ENCODE measurements at regions not wholly inside any gene's neighbourhood (a gene's known extent, or its start where the extent isn't known, plus 50 kb on each side); places are given as distances from the start of the nearest gene placed in this dataset.
A peak's percentile ranks its signal among the peaks of the same experiment; 100 is the strongest.

DNA sequence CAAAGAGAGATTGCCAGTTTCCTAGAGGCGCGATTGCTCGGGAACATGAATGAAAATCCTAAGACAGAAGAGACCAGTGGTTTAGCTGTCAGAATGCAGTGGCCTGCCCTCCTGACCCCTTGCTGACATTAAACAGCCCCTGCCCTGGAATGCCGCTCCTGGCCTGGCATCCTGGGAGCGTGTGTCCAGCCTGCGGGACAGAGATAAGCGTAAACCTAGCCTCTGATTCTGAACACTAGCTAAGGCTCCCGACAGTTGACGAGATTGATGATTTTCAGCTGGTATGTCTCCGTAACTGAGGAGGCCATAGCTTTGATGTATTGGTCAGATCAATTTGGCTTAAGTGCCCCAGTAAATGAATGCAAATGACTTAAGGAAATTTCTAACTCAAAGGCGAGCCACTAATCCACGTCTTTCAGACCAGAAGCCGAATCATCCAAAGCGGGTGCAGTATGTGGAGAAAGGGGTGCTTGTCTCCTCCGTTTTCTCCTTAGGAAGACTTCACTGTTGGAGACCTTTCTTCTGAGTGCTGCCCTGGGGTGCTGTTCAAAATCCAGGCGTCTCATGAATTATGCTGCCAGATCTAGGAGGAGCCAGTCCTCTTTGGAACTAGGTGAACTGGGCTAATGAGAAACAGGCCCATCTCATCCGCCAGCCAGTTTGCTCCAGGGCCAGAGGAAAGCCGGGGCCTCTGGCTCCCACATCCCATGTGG lies 142.5 kb upstream of the L3MBTL4 start:
- FAIRE-seq (no peak), DNase-seq (ENCODE audit: extremely low read depth in 1 of 4, low spot score in 3 of 4) (peak in 1 of 4 experiments; percentile 9), ATAC-seq (no peak)
- no TSS peak for BruUV-seq (replicated peaks)
- Histone ChIP-seq H3K9ac (ENCODE audit: insufficient read depth in 1 of 2, low read depth in 2 of 2, low read length in 2 of 2) (no peak overlapping the region), H3K4me2 (ENCODE audit: insufficient read depth, low read length) (no peak overlapping the region), H2AFZ (ENCODE audit: low read depth, low read length) (no peak overlapping the region), H3K79me2 (ENCODE audit: control insufficient read depth, insufficient read depth, low read length) (no peaks in the 10 kb centered on the region), H3K9me1 (ENCODE audit: control insufficient read depth, insufficient read depth, low read length) (no peaks in the 10 kb centered on the region), H3K36me3 (ENCODE audit: control insufficient read depth, insufficient read depth, low read length) (no peaks in the 10 kb centered on the region), H3K4me1 (replicated peaks in 1 of 2; ENCODE audit: control insufficient read depth in 2 of 2, insufficient read depth in 2 of 2, low read length in 2 of 2) (no peaks in the 10 kb centered on the region; a peak in 1 of 5 replicates), H3K27me3 (ENCODE audit: control insufficient read depth in 2 of 2, insufficient read depth in 2 of 2, low read length in 2 of 2) (peaks cover 9 to 14% of the 10 kb centered on the region in 2 experiments; a peak in 4 of 5 replicates), H4K20me1 (replicated peaks; ENCODE audit: control insufficient read depth, insufficient read depth, low read length) (peaks cover 5% of the 10 kb centered on the region; the same call in 1 of the 2 replicates), H3K9me3 (replicated peaks; ENCODE audit: control insufficient read depth, insufficient read depth, low read depth, low read length) (no peaks in the 10 kb centered on the region), H3K4me3 (no peak overlapping the region), H3K27ac (ENCODE audit: extremely low read depth, low read depth, low read length) (no peak overlapping the region)
- in situ Hi-C loops (cut with MboI) (no loop called here), intact Hi-C loops (cut with micrococcal nuclease) (no loop called here)
- ChIA-PET POLR2A (no interaction called here), CTCF (ENCODE audit: low intra/inter-chr PET ratio) (no interaction called here)
- WGBS (ENCODE audit: insufficient coverage, low coverage, missing lambda C conversion rate), result 2% methylated on average over 18 of the region's 18 CpGs
- TF ChIP-seq SIX5 (IDR thresholded peaks at IDR 0.05; ENCODE audit: borderline replicate concordance in 1 of 2, insufficient read depth in 1 of 2, low read depth in 1 of 2, low read length in 2 of 2) (no peak), ZKSCAN1 (IDR thresholded peaks at IDR 0.05; ENCODE audit: low read depth, low read length) (no peak), BHLHE40 (IDR thresholded peaks at IDR 0.05; ENCODE audit: low read length) (no peak), SMC3 (conservative IDR thresholded peaks at IDR 0.05; ENCODE audit: insufficient read depth, low read depth, low read length) (no peak), CBFA2T3 (IDR thresholded peaks at IDR 0.05) (peak; percentile 56), ARHGAP35 (IDR thresholded peaks at IDR 0.05; ENCODE audit: partially characterized antibody) (no peak), HNRNPUL1 (IDR thresholded peaks at IDR 0.05; ENCODE audit: low read length) (no peak), STAG1 (CRISPR knock-in tag; IDR thresholded peaks at IDR 0.05; ENCODE audit: borderline replicate concordance) (no peak), TEAD4 (IDR thresholded peaks at IDR 0.05; ENCODE audit: low read length) (peak; percentile 44; the same call in 1 of the 2 replicates), TEAD4 (CRISPR knock-in tag; IDR thresholded peaks at IDR 0.05; ENCODE audit: borderline replicate concordance) (no peak), SIN3B (IDR thresholded peaks at IDR 0.05; ENCODE audit: low read depth) (no peak), LEF1 (IDR thresholded peaks at IDR 0.05) (no peak), PCBP1 (IDR thresholded peaks at IDR 0.05; ENCODE audit: low read depth, low read length, poor library complexity, severe bottlenecking) (no peak), ZNF717 (CRISPR knock-in tag; IDR thresholded peaks at IDR 0.05) (no peak), CHD2 (IDR thresholded peaks at IDR 0.05; ENCODE audit: low read depth, low read length) (no peak), MXI1 (IDR thresholded peaks at IDR 0.05; ENCODE audit: low read depth, low read length) (no peak)
- TF ChIP-seq, protein P1, sequence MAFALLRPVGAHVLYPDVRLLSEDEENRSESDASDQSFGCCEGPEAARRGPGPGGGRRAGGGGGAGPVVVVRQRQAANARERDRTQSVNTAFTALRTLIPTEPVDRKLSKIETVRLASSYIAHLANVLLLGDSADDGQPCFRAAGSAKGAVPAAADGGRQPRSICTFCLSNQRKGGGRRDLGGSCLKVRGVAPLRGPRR (CRISPR knock-in tag; IDR thresholded peaks at IDR 0.05), result no peak
- TF ChIP-seq, protein P2, sequence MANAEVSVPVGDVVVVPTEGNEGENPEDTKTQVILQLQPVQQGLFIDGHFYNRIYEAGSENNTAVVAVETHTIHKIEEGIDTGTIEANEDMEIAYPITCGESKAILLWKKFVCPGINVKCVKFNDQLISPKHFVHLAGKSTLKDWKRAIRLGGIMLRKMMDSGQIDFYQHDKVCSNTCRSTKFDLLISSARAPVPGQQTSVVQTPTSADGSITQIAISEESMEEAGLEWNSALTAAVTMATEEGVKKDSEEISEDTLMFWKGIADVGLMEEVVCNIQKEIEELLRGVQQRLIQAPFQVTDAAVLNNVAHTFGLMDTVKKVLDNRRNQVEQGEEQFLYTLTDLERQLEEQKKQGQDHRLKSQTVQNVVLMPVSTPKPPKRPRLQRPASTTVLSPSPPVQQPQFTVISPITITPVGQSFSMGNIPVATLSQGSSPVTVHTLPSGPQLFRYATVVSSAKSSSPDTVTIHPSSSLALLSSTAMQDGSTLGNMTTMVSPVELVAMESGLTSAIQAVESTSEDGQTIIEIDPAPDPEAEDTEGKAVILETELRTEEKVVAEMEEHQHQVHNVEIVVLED (CRISPR knock-in tag; IDR thresholded peaks at IDR 0.05), result no peak
- TF ChIP-seq, protein P3, sequence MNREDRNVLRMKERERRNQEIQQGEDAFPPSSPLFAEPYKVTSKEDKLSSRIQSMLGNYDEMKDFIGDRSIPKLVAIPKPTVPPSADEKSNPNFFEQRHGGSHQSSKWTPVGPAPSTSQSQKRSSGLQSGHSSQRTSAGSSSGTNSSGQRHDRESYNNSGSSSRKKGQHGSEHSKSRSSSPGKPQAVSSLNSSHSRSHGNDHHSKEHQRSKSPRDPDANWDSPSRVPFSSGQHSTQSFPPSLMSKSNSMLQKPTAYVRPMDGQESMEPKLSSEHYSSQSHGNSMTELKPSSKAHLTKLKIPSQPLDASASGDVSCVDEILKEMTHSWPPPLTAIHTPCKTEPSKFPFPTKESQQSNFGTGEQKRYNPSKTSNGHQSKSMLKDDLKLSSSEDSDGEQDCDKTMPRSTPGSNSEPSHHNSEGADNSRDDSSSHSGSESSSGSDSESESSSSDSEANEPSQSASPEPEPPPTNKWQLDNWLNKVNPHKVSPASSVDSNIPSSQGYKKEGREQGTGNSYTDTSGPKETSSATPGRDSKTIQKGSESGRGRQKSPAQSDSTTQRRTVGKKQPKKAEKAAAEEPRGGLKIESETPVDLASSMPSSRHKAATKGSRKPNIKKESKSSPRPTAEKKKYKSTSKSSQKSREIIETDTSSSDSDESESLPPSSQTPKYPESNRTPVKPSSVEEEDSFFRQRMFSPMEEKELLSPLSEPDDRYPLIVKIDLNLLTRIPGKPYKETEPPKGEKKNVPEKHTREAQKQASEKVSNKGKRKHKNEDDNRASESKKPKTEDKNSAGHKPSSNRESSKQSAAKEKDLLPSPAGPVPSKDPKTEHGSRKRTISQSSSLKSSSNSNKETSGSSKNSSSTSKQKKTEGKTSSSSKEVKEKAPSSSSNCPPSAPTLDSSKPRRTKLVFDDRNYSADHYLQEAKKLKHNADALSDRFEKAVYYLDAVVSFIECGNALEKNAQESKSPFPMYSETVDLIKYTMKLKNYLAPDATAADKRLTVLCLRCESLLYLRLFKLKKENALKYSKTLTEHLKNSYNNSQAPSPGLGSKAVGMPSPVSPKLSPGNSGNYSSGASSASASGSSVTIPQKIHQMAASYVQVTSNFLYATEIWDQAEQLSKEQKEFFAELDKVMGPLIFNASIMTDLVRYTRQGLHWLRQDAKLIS (CRISPR knock-in tag; IDR thresholded peaks at IDR 0.05), result no peak
